HL-60 (cell line): ENCODE measurements at regions not wholly inside any gene's neighbourhood (a gene's known extent, or its start where the extent isn't known, plus 50 kb on each side); places are given as distances from the start of the nearest gene placed in this dataset.

ENCODE experiments used
- DNase-seq, 2 experiments: peaks; one replicate each; pipeline ENCODE4 v3.0.0-alpha.2; 2010 to 2020; ENCODE audit warnings: low read depth in 1 of 2, low spot score in 1 of 2
- H3K27ac ChIP-seq: fragments of 250-450 bp; sonication (Bioruptor Pico); replicated peaks from 2 replicates; pipeline ENCODE4 v1.5.1; 2020; ENCODE audit warnings: mild to moderate bottlenecking, moderate library complexity
- H3K27me3 ChIP-seq: fragments of 250-450 bp; sonication (Bioruptor Pico); 2 replicates; pipeline ENCODE4 v1.5.1; 2021; ENCODE audit warnings: mild to moderate bottlenecking, moderate library complexity; ENCODE audit not compliant: insufficient read depth, poor library complexity, severe bottlenecking
- H3K4me3 ChIP-seq: replicated peaks from 2 replicates; pipeline ENCODE4 v1.5.1; 2011; ENCODE audit warnings: mild to moderate bottlenecking, control low read depth, low read length; ENCODE audit not compliant: insufficient read depth
- GABPA ChIP-seq: IDR thresholded peaks from 2 replicates; pipeline ENCODE4 v1.6.1; 2012; ENCODE audit warnings: low read depth
- POLR2AphosphoS5 ChIP-seq: IDR thresholded peaks from 2 replicates; pipeline ENCODE4 v1.6.1; 2012; ENCODE audit warnings: low read depth
- SPI1 ChIP-seq: IDR thresholded peaks from 2 replicates; pipeline ENCODE4 v1.6.1; 2012; ENCODE audit warnings: low read depth, mild to moderate bottlenecking, borderline replicate concordance
- TF ChIP-seq, protein P1 (sequence below): IDR thresholded peaks from 2 replicates; pipeline ENCODE4 v1.6.1; 2012; ENCODE audit warnings: low read depth; ENCODE audit not compliant: insufficient replicate concordance
- TF ChIP-seq, protein P2 (sequence below): IDR thresholded peaks from one replicate; pipeline ENCODE4 v1.5.1; 2011; ENCODE audit warnings: low read length, control low read depth, inconsistent platforms; ENCODE audit not compliant: insufficient read depth

- Histone ChIP-seq H3K4me3 (no peak overlapping the region), H3K27me3 (peaks cover 3% of the 10 kb centered on the region), H3K27ac (no peak overlapping the region)
- TF ChIP-seq POLR2AphosphoS5 (no peak), SPI1 (no peak)
- TF ChIP-seq, protein P1, sequence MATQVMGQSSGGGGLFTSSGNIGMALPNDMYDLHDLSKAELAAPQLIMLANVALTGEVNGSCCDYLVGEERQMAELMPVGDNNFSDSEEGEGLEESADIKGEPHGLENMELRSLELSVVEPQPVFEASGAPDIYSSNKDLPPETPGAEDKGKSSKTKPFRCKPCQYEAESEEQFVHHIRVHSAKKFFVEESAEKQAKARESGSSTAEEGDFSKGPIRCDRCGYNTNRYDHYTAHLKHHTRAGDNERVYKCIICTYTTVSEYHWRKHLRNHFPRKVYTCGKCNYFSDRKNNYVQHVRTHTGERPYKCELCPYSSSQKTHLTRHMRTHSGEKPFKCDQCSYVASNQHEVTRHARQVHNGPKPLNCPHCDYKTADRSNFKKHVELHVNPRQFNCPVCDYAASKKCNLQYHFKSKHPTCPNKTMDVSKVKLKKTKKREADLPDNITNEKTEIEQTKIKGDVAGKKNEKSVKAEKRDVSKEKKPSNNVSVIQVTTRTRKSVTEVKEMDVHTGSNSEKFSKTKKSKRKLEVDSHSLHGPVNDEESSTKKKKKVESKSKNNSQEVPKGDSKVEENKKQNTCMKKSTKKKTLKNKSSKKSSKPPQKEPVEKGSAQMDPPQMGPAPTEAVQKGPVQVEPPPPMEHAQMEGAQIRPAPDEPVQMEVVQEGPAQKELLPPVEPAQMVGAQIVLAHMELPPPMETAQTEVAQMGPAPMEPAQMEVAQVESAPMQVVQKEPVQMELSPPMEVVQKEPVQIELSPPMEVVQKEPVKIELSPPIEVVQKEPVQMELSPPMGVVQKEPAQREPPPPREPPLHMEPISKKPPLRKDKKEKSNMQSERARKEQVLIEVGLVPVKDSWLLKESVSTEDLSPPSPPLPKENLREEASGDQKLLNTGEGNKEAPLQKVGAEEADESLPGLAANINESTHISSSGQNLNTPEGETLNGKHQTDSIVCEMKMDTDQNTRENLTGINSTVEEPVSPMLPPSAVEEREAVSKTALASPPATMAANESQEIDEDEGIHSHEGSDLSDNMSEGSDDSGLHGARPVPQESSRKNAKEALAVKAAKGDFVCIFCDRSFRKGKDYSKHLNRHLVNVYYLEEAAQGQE: no peak
- TF ChIP-seq, protein P2, sequence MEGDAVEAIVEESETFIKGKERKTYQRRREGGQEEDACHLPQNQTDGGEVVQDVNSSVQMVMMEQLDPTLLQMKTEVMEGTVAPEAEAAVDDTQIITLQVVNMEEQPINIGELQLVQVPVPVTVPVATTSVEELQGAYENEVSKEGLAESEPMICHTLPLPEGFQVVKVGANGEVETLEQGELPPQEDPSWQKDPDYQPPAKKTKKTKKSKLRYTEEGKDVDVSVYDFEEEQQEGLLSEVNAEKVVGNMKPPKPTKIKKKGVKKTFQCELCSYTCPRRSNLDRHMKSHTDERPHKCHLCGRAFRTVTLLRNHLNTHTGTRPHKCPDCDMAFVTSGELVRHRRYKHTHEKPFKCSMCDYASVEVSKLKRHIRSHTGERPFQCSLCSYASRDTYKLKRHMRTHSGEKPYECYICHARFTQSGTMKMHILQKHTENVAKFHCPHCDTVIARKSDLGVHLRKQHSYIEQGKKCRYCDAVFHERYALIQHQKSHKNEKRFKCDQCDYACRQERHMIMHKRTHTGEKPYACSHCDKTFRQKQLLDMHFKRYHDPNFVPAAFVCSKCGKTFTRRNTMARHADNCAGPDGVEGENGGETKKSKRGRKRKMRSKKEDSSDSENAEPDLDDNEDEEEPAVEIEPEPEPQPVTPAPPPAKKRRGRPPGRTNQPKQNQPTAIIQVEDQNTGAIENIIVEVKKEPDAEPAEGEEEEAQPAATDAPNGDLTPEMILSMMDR: no peak
- no peak for DNase-seq
Observed at GRCh38 chr1:231099996-231100767, 60.1 kb upstream of the FAM89A start.

GRCh38 chr1:231099311-231099710 lies 59.3 kb upstream of the FAM89A start:
- no peak for DNase-seq
- no peak overlapping the region for H3K4me3 ChIP-seq
- peaks cover 5% of the 10 kb centered on the region for H3K27me3 ChIP-seq
- TF ChIP-seq POLR2AphosphoS5 (no peak), GABPA (no peak), SPI1 (no peak)
- TF ChIP-seq, protein P2: no peak
- TF ChIP-seq, protein P1: no peak
- H3K27ac ChIP-seq: no peak overlapping the region

- DNase-seq: no peak
- H3K4me3 ChIP-seq: no peak overlapping the region
- TF ChIP-seq SPI1 (no peak), POLR2AphosphoS5 (no peak), GABPA (no peak)
- TF ChIP-seq, protein P2: no peak
- TF ChIP-seq, protein P1: no peak
- peaks cover 5% of the 10 kb centered on the region for H3K27me3 ChIP-seq
- H3K27ac ChIP-seq: no peak overlapping the region
Observed at GRCh38 chr1:231095595-231095994, 55.5 kb upstream of the FAM89A start.
